MCF 10A (cell line): ENCODE measurements at regions not wholly inside any gene's neighbourhood (a gene's known extent, or its start where the extent isn't known, plus 50 kb on each side); places are given as distances from the start of the nearest gene placed in this dataset.

Experiments
- BruUV-seq: library from RNA; stranded (reverse); fragments of 400-500 nt; replicated peaks from 2 replicates; lab custom pipeline; 2021; lab: Mats Ljungman, UMichigan
- CTCF ChIA-PET: fragments of 300-600 bp; sonication (Branson Sonifier 250); formaldehyde crosslinking; extraction: SDS; loops from one replicate; lab custom pipeline; 2021; ENCODE audit warnings: antibody characterized with exemption, inconsistent platforms; lab: Yijun Ruan, JAX
- POLR2A ChIA-PET: fragments of 300-600, 350-650 bp; sonication (Branson Sonifier 250); formaldehyde crosslinking; extraction: SDS; loops from one replicate; lab custom pipeline; 2020; ENCODE audit warnings: antibody characterized with exemption, inconsistent platforms; lab: Yijun Ruan, JAX
- DNase-seq: peaks from one replicate; pipeline ENCODE4 v3.0.0-alpha.2; 2018; ENCODE audit not compliant: unreplicated experiment
- H3K27ac Mint-ChIP-seq: one replicate; pipeline ENCODE4 v1.8.0; 2022; ENCODE audit warnings: mild to moderate bottlenecking, low read depth, mixed read lengths; ENCODE audit not compliant: unreplicated experiment
- H3K27me3 Mint-ChIP-seq: one replicate; pipeline ENCODE4 v1.8.0; 2022; ENCODE audit warnings: mixed read lengths; ENCODE audit not compliant: insufficient read depth, unreplicated experiment
- H3K36me3 Mint-ChIP-seq: one replicate; pipeline ENCODE4 v1.8.0; 2022; ENCODE audit warnings: mild to moderate bottlenecking, moderate library complexity, mixed read lengths; ENCODE audit not compliant: insufficient read depth, unreplicated experiment
- H3K4me1 Mint-ChIP-seq: one replicate; pipeline ENCODE4 v1.8.0; 2022; ENCODE audit warnings: mixed read lengths; ENCODE audit not compliant: insufficient read depth, unreplicated experiment
- H3K4me3 Mint-ChIP-seq: one replicate; pipeline ENCODE4 v1.8.0; 2022; ENCODE audit warnings: mild to moderate bottlenecking, moderate library complexity, mixed read lengths; ENCODE audit not compliant: unreplicated experiment
- H3K9me3 Mint-ChIP-seq: one replicate; pipeline ENCODE4 v1.8.0; 2022; ENCODE audit warnings: mixed read lengths; ENCODE audit not compliant: unreplicated experiment
- CTCF ChIP-seq: fragments of 200-600 bp; IDR thresholded peaks from one replicate; pipeline ENCODE4 v1.8.0; 2022; ENCODE audit warnings: antibody characterized with exemption, mild to moderate bottlenecking; ENCODE audit not compliant: unreplicated experiment
- intact Hi-C: fragments of 100-400 bp; cut with micrococcal nuclease; formaldehyde crosslinking; loops from 2 replicates; pipeline ENCODE4 v1.14.1; 2022

GRCh38 chr6:47983491-47983890, 127.5 kb downstream of the PTCHD4 start:
- no peak for TF ChIP-seq CTCF
- Mint-ChIP-seq H3K9me3 (no peaks in the 10 kb centered on the region), H3K27me3 (no peaks in the 10 kb centered on the region), H3K27ac (no peak overlapping the region), H3K36me3 (no peaks in the 10 kb centered on the region), H3K4me3 (no peak overlapping the region), H3K4me1 (peaks cover 5% of the 10 kb centered on the region)
- ChIA-PET CTCF (interaction anchor here (0.6 kb wide), 1 partner anchor 103 kb away, joined by 3 read pairs; no protein-coding TSS in a partner anchor), POLR2A (no interaction called here)
- BruUV-seq, result no TSS peak
- intact Hi-C loops, result no loop called here
- no peak for DNase-seq

DNA sequence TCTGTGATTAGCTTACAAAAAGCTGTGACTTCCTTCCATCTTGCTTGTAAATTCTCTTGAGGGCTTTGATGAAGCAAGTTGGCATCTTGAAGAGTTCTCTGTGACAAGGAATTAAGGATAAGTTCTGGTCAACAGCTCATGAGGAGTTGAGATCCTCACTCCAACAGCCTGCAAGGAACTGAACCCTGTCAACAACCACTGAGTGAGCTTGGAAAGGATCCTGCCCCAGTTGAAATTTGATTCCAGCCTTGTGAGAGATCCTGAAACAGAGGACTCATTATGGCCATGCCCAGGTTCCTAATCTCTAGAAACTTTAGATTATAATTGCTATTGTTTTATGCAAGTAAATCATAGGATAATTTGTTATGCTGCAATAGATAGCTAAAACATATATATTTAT, 133.7 kb downstream of the PTCHD4 start:
- no peaks in the 10 kb centered on the region for H3K27me3 Mint-ChIP-seq
- no peak for TF ChIP-seq CTCF
- CTCF ChIA-PET, result interaction anchor here (1.0 kb wide), 1 partner anchor 190 kb away, joined by 5 read pairs; no protein-coding TSS in a partner anchor
- peak; percentile 5 for DNase-seq
- H3K36me3 Mint-ChIP-seq, result peaks cover 6% of the 10 kb centered on the region
- peaks cover 5% of the 10 kb centered on the region for H3K4me1 Mint-ChIP-seq
- no peaks in the 10 kb centered on the region for H3K9me3 Mint-ChIP-seq
- POLR2A ChIA-PET, result no interaction called here
- no TSS peak for BruUV-seq
- no peak overlapping the region for H3K27ac Mint-ChIP-seq
- intact Hi-C loops, result no loop called here
- no peak overlapping the region for H3K4me3 Mint-ChIP-seq

DNA sequence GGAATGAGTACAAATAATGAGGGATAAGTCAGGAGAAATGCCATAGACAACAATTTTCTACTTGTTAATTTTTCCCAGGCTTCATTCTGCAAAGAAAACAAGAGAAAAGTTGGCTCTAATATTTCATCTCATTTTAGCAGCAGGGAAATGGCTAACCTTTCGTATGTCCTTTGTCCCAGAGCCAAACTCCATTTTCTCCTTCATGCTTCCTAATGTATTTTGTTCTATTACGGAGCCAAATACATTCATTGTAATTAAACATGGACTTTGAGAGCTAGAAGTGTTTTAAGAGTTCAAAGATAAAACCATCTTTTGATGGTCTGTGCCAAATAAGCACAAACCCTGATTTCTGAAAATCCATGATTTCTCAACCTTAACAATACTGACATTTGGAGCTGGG, 136.9 kb downstream of the PTCHD4 start:
- Mint-ChIP-seq H3K27me3 (no peaks in the 10 kb centered on the region), H3K4me3 (no peak overlapping the region), H3K36me3 (peaks cover 12% of the 10 kb centered on the region), H3K9me3 (no peaks in the 10 kb centered on the region), H3K4me1 (no peaks in the 10 kb centered on the region), H3K27ac (no peak overlapping the region)
- no peak for TF ChIP-seq CTCF
- BruUV-seq, result no TSS peak
- CTCF ChIA-PET, result no interaction called here
- POLR2A ChIA-PET, result no interaction called here
- DNase-seq, result no peak
- intact Hi-C loops, result no loop called here

DNA sequence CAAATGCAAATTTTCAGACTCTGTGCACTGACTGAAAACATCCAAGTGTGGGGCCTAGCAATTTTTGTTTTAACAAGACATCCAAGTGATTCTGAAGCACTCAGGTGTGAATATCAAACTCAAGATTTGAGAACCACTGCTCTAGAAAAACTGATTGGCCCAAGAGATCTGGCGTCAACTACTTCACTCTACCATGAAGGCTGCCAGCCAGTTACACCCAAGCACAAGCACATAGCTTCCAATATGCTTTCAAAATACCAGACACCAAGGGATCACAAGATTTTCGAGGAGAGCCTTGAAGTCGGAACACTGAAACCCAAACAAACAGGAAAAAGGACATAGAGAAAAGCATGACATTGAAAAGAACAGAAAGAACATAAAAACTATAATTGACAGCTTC, 140.2 kb downstream of the PTCHD4 start:
- H3K27me3 Mint-ChIP-seq, result no peaks in the 10 kb centered on the region
- CTCF ChIA-PET, result interaction anchor here (0.6 kb wide), 1 partner anchor 94 kb away, joined by 3 read pairs; no protein-coding TSS in a partner anchor
- no peak for DNase-seq
- intact Hi-C loops, result no loop called here
- H3K36me3 Mint-ChIP-seq, result peaks cover 12% of the 10 kb centered on the region
- no peak for TF ChIP-seq CTCF
- no peak overlapping the region for H3K27ac Mint-ChIP-seq
- no peak overlapping the region for H3K4me3 Mint-ChIP-seq
- POLR2A ChIA-PET, result no interaction called here
- no TSS peak for BruUV-seq
- H3K4me1 Mint-ChIP-seq, result peaks cover 7% of the 10 kb centered on the region
- H3K9me3 Mint-ChIP-seq, result no peaks in the 10 kb centered on the region
